Gastrocnemius medialis (tissue), 4 donors: ENCODE measurements at regions not wholly inside any gene's neighbourhood (a gene's known extent, or its start where the extent isn't known, plus 50 kb on each side); places are given as distances from the start of the nearest gene placed in this dataset.

Experiments used
- CTCF ChIP-seq, 5 experiments: fragments of 450-650 bp in 3 of 5; fragments of 200-600 bp in 2 of 5; sonication (generic) in 2 of 5; IDR thresholded peaks in 4 of 5; conservative IDR thresholded peaks in 1 of 5; 1 replicate in 4 of 5; 2 replicates in 1 of 5; pipeline ENCODE4 v1.5.1; 2016 to 2019; ENCODE audit warnings: antibody characterized with exemption in 5 of 5, mild to moderate bottlenecking in 3 of 5, moderate library complexity in 3 of 5
- POLR2A ChIP-seq, 2 donors: fragments of 450-650 bp; IDR thresholded peaks; one replicate each; pipeline ENCODE4 v1.6.1; 2017; ENCODE audit warnings: antibody characterized with exemption in 2 of 2, mild to moderate bottlenecking in 2 of 2, moderate library complexity in 2 of 2

- TF ChIP-seq CTCF (IDR thresholded peaks at IDR 0.05 in 4 of 5, conservative IDR thresholded peaks at IDR 0.05 in 1 of 5) (peak; percentile 32 to 74 (median 60)), POLR2A (IDR thresholded peaks at IDR 0.05) (no peak)
Observed at GRCh38 chr2:9139491-9140443, 66.8 kb upstream of the ASAP2 start.
